ENCODE measurements at regions not wholly inside any gene's neighbourhood (a gene's known extent, or its start where the extent isn't known, plus 50 kb on each side); places are given as distances from the start of the nearest gene placed in this dataset.

DNA sequence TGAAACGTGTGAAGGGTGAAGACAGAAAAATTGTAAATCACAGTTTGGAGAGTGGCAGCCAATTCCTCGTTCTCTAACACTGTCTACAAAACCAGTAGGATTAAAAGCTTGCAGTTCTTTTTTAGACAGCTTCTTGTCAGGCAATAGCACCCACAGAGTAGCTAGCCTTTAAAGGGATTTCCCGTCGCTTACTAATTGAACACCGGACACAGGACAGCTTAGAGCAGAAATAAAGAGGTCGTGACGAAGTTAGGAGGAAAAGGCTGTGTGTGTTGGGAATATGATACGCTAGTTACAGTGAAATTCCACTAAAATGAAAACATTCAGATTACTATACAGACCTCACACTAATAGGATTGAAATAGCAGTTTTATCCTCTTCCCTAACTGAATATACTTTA is 149.1 kb upstream of the FLRT2 start:
- intact Hi-C loops (cut with micrococcal nuclease), result no loop called here
- 95% methylated on average over 7 of the region's 8 CpGs for WGBS (ENCODE audit: insufficient coverage)
- Histone ChIP-seq H3K9me3 (ENCODE audit: control insufficient read depth, insufficient read depth, low read length) (no peaks in the 10 kb centered on the region), H3K4me3 (ENCODE audit: low read length) (no peak overlapping the region), H3K36me3 (ENCODE audit: control insufficient read depth, insufficient read depth, low read length) (no peaks in the 10 kb centered on the region), H3K27me3 (ENCODE audit: control insufficient read depth, insufficient read depth, low read length) (no peaks in the 10 kb centered on the region), H3K4me1 (ENCODE audit: control insufficient read depth, insufficient read depth, low read length) (no peaks in the 10 kb centered on the region), H3K27ac (ENCODE audit: low read length) (no peak overlapping the region)
- Mint-ChIP-seq H3K4me3 (no peak overlapping the region), H3K9me3 (peaks cover 0 to 2% of the 10 kb centered on the region in 2 donors), H3K27ac (no peak overlapping the region), H3K36me3 (no peaks in the 10 kb centered on the region), H3K27me3 (ENCODE audit: low read depth in 2 of 2) (no peaks in the 10 kb centered on the region), H3K4me1 (no peaks in the 10 kb centered on the region)
- DNase-seq (no peak), ATAC-seq (no peak)
- TF ChIP-seq, protein P1, sequence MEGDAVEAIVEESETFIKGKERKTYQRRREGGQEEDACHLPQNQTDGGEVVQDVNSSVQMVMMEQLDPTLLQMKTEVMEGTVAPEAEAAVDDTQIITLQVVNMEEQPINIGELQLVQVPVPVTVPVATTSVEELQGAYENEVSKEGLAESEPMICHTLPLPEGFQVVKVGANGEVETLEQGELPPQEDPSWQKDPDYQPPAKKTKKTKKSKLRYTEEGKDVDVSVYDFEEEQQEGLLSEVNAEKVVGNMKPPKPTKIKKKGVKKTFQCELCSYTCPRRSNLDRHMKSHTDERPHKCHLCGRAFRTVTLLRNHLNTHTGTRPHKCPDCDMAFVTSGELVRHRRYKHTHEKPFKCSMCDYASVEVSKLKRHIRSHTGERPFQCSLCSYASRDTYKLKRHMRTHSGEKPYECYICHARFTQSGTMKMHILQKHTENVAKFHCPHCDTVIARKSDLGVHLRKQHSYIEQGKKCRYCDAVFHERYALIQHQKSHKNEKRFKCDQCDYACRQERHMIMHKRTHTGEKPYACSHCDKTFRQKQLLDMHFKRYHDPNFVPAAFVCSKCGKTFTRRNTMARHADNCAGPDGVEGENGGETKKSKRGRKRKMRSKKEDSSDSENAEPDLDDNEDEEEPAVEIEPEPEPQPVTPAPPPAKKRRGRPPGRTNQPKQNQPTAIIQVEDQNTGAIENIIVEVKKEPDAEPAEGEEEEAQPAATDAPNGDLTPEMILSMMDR (IDR thresholded peaks at IDR 0.05), result no peak

DNA sequence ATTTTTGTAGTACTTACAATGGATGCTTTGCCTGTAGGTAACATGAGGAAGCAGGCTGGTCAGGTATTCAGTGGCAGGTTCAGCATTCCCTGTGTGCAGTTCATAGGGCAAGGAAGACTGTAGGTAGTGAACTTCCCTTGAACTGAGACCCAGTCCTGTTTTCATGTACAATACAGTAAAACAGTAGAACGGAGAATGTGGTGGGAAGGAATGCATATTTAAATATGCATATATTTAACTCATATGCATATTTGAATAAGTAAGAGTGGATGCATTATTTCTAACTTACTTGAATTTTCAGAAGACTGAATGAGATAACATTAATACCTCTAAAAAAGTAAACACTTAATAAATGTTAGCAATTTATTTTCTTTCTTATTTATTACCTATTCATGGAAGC is 147.6 kb upstream of the FLRT2 start:
- TF ChIP-seq, protein P1 (IDR thresholded peaks at IDR 0.05), result no peak
- no peak for ATAC-seq
- no peak for DNase-seq
- Histone ChIP-seq H3K9me3 (ENCODE audit: control insufficient read depth, insufficient read depth, low read length) (no peaks in the 10 kb centered on the region), H3K4me1 (ENCODE audit: control insufficient read depth, insufficient read depth, low read length) (no peaks in the 10 kb centered on the region), H3K36me3 (ENCODE audit: control insufficient read depth, insufficient read depth, low read length) (no peaks in the 10 kb centered on the region), H3K4me3 (ENCODE audit: low read length) (no peak overlapping the region), H3K27me3 (ENCODE audit: control insufficient read depth, insufficient read depth, low read length) (no peaks in the 10 kb centered on the region), H3K27ac (ENCODE audit: low read length) (no peak overlapping the region)
- Mint-ChIP-seq H3K9me3 (peaks cover 0 to 2% of the 10 kb centered on the region in 2 donors), H3K36me3 (no peaks in the 10 kb centered on the region), H3K27ac (no peak overlapping the region), H3K4me3 (no peak overlapping the region), H3K27me3 (ENCODE audit: low read depth in 2 of 2) (no peaks in the 10 kb centered on the region), H3K4me1 (no peaks in the 10 kb centered on the region)
- intact Hi-C loops (cut with micrococcal nuclease), result no loop called here
- WGBS (ENCODE audit: insufficient coverage), result no CpG with 5 or more reads among the region's 1 CpG

DNA sequence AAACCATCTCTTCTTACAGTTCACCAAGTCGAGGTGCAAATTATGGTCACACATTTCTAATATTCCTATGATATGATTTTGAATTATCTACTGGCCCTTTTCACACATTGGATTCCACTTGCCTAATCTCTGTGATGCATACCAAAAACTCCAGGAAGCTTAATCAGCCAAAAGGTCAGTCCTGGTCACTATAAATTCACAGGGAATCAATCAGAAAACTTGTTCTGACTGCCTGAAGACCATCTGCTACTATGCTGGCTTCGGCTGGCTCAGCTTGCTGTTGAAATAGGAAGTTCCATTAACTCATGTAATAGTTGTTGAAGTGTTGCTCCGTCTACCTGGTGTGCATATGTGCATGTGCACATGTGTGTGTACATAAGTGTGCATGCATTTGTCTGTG is 142.8 kb upstream of the FLRT2 start:
- no peak overlapping the region for H3K27ac Mint-ChIP-seq
- no peaks in the 10 kb centered on the region for H3K9me3 Mint-ChIP-seq
- WGBS (ENCODE audit: insufficient coverage), result 72% methylated on average over 3 of the region's 3 CpGs
- H3K4me3 Mint-ChIP-seq, result no peak overlapping the region
- Histone ChIP-seq H3K36me3 (ENCODE audit: control insufficient read depth, insufficient read depth, low read length) (no peaks in the 10 kb centered on the region), H3K27me3 (ENCODE audit: control insufficient read depth, insufficient read depth, low read length) (no peaks in the 10 kb centered on the region), H3K4me3 (ENCODE audit: low read length) (no peak overlapping the region), H3K4me1 (ENCODE audit: control insufficient read depth, insufficient read depth, low read length) (no peaks in the 10 kb centered on the region), H3K9me3 (ENCODE audit: control insufficient read depth, insufficient read depth, low read length) (no peaks in the 10 kb centered on the region), H3K27ac (ENCODE audit: low read length) (no peak overlapping the region)
- peaks cover 9 to 15% of the 10 kb centered on the region in 2 donors for H3K4me1 Mint-ChIP-seq
- TF ChIP-seq, protein P1 (IDR thresholded peaks at IDR 0.05), result no peak
- ATAC-seq (no peak), DNase-seq (no peak)
- H3K36me3 Mint-ChIP-seq, result no peaks in the 10 kb centered on the region
- intact Hi-C loops (cut with micrococcal nuclease), result no loop called here
- H3K27me3 Mint-ChIP-seq (ENCODE audit: low read depth in 2 of 2), result no peaks in the 10 kb centered on the region

DNA sequence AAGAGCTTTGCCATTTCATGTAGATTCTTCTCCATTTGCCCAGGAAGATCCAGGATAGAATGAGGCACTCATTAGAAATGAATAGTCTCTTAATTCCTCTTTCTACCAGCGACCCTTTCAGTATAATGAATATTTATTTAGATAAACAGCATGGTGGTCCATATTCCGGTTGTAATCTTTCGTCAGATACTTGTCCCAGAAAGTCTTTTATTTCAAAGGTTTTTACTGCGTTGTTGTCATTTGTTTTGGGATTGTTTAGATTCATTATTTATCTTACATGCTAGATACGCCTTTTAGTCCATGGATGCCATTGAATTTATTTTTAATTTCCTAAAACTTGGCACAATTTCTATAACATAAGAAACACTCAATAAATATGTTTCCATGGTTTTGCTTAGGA is 139.7 kb upstream of the FLRT2 start:
- intact Hi-C loops (cut with micrococcal nuclease), result no loop called here
- no peaks in the 10 kb centered on the region for H3K9me3 ChIP-seq (ENCODE audit: control insufficient read depth, insufficient read depth, low read length)
- TF ChIP-seq, protein P1 (IDR thresholded peaks at IDR 0.05), result no peak
- DNase-seq, result no peak
- H3K4me1 ChIP-seq (ENCODE audit: control insufficient read depth, insufficient read depth, low read length), result no peaks in the 10 kb centered on the region
- H3K9me3 Mint-ChIP-seq, result no peaks in the 10 kb centered on the region
- peaks cover 9 to 16% of the 10 kb centered on the region in 2 donors for H3K4me1 Mint-ChIP-seq
- WGBS (ENCODE audit: insufficient coverage), result no CpG with 5 or more reads among the region's 5 CpGs
- no peaks in the 10 kb centered on the region for H3K27me3 Mint-ChIP-seq (ENCODE audit: low read depth in 2 of 2)
- H3K4me3 ChIP-seq (ENCODE audit: low read length), result no peak overlapping the region
- no peak for ATAC-seq
- H3K36me3 ChIP-seq (ENCODE audit: control insufficient read depth, insufficient read depth, low read length), result no peaks in the 10 kb centered on the region
- no peak overlapping the region for H3K27ac ChIP-seq (ENCODE audit: low read length)
- no peak overlapping the region for H3K4me3 Mint-ChIP-seq
- H3K27ac Mint-ChIP-seq, result no peak overlapping the region
- no peaks in the 10 kb centered on the region for H3K27me3 ChIP-seq (ENCODE audit: control insufficient read depth, insufficient read depth, low read length)
- H3K36me3 Mint-ChIP-seq, result no peaks in the 10 kb centered on the region

All from natural killer cell (primary cell).